Panc1 (cell line): ENCODE measurements at regions not wholly inside any gene's neighbourhood (a gene's known extent, or its start where the extent isn't known, plus 50 kb on each side); places are given as distances from the start of the nearest gene placed in this dataset.

Source experiments
- CTCF ChIP-seq: fragments of 450-650 bp; IDR thresholded peaks from 2 replicates; pipeline ENCODE4 v1.5.1; 2017; ENCODE audit warnings: mild to moderate bottlenecking
- POLR2AphosphoS5 ChIP-seq: IDR thresholded peaks from 2 replicates; pipeline ENCODE4 v1.6.1; 2012; ENCODE audit warnings: mild to moderate bottlenecking, low read depth, low read length, moderate library complexity
- REST ChIP-seq, 2 experiments: IDR thresholded peaks; 2 replicates each; pipeline ENCODE4 v1.6.1; 2011 to 2012; ENCODE audit warnings: low read depth in 2 of 2, control low read depth in 1 of 2, low read length in 1 of 2, mild to moderate bottlenecking in 1 of 2, moderate library complexity in 1 of 2; ENCODE audit not compliant: insufficient read depth in 1 of 2
- SIN3A ChIP-seq: IDR thresholded peaks from 2 replicates; pipeline ENCODE4 v1.6.1; 2012; ENCODE audit warnings: low read depth, mild to moderate bottlenecking, low read length, moderate library complexity, borderline replicate concordance; ENCODE audit not compliant: insufficient read depth
- TCF7L2 ChIP-seq: IDR thresholded peaks from 2 replicates; pipeline ENCODE4 v1.6.1; 2011; ENCODE audit warnings: mild to moderate bottlenecking, low read depth, low read length, inconsistent platforms

- TF ChIP-seq CTCF = no peak
- no peak for TF ChIP-seq POLR2AphosphoS5
- no peak for TF ChIP-seq SIN3A
- no peak for TF ChIP-seq TCF7L2
- TF ChIP-seq REST (IDR thresholded peaks at IDR 0.05; ENCODE audit: insufficient read depth in 1 of 2, low read depth in 2 of 2, low read length in 1 of 2) = no peak
Observed at GRCh38 chr9:6076851-6077250, 61.4 kb upstream of the RANBP6 start.
